ENCODE measurements at regions not wholly inside any gene's neighbourhood (a gene's known extent, or its start where the extent isn't known, plus 50 kb on each side); places are given as distances from the start of the nearest gene placed in this dataset.

- no peak for TF ChIP-seq CTCF (IDR thresholded peaks at IDR 0.05)
- DNase-seq (ENCODE audit: low spot score) (no peak), ATAC-seq (ENCODE audit: low FRiP score) (no peak)
Measured at GRCh38 chr12:24173067-24173466, 223.6 kb upstream of the SOX5 start.

- DNase-seq (ENCODE audit: low spot score) (no peak), ATAC-seq (ENCODE audit: low FRiP score) (no peak)
- TF ChIP-seq CTCF (IDR thresholded peaks at IDR 0.05): no peak
Measured at GRCh38 chr12:24172773-24173066, 223.2 kb upstream of the SOX5 start.

DNA sequence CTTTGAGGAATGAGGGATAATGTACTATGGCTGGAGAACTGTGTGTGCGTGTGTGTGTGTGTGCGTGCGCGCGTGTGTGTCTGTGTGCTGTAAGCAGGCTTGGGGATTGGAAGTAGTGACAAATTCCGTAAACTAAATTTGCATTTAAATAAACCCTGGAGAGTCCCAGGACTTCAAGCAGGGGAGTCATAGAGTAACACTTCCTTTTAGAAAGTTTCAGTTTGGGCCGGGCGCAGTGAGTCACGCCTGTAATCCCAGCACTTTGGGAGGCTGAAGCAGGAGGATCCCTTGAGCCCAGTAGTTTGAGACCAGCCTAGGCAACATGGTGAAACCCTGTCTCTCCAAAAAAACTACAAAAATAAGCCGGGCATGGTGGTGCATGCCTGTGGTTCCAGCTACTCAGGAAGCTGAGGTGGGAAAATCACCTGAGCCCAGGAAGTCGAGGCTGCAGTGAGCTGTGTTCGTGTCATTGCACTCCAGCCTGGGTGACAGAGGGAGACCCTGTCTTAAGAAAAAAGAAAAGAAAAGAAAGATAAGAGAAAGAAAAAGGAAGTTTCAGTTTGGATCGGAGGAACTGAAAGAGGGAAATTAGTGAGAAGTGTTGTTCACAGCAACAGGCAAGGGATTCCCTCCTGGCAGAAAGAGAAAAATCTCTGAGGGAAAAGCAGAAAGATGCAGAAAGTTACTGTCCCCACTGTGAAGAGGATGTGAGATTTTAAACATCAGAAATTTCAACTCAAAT lies 222.7 kb upstream of the SOX5 start:
- TF ChIP-seq CTCF (IDR thresholded peaks at IDR 0.05): no peak
- no peak for ATAC-seq (ENCODE audit: low FRiP score)
- no peak for DNase-seq (ENCODE audit: low spot score)

GRCh38 chr12:24155042-24155441 lies 205.6 kb upstream of the SOX5 start:
- ATAC-seq (ENCODE audit: low FRiP score) (no peak), DNase-seq (ENCODE audit: low spot score) (no peak)
- TF ChIP-seq CTCF (IDR thresholded peaks at IDR 0.05): no peak

DNA sequence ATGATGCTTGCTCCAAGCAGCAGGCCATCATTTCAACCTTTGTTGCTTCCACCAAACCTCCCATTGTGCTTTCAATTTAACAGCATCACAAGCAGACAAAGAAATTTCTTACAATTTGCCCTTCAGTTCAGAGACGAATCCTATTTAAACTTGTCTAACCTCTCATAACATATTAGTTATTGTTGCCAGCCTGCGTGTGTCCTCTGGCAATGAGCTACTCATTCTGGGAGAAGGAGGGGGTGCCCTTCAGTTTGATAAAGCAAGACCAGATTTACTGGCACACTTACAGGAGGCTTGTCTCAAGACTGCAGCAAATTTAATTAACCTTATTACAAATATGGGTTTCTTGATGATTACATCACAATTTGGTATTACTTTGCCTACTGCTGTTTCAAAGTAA lies 203.6 kb upstream of the SOX5 start:
- DNase-seq (ENCODE audit: low spot score) (no peak), ATAC-seq (ENCODE audit: low FRiP score) (no peak)
- no peak for TF ChIP-seq CTCF (IDR thresholded peaks at IDR 0.05)

- no peak for DNase-seq (ENCODE audit: low spot score)
- no peak for TF ChIP-seq CTCF (IDR thresholded peaks at IDR 0.05)
- ATAC-seq (ENCODE audit: low FRiP score): no peak
Measured at GRCh38 chr12:24152270-24152669, 202.8 kb upstream of the SOX5 start.

DNA sequence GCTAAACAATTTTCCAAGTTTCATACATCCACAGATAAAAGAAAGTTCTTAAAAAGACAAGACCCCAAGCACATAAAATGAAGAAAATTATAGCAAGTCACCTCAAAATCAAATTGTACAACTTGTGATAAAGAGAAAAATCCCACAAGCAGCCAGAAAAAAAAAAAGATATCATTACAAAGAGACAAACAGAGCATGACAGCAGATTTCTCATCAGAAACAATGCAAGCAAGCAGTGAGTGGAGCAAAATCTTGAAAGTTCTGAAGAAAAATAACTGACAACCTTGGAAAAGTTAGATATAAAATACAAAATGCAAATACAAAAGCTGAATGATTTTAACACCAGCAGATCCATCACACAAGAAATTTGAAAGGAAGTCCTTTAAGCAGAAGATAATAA lies 194.5 kb upstream of the SOX5 start:
- TF ChIP-seq CTCF (IDR thresholded peaks at IDR 0.05): no peak
- DNase-seq (ENCODE audit: low spot score) (no peak), ATAC-seq (ENCODE audit: low FRiP score) (no peak)

All from omental fat pad (tissue), 3 donors.